ENCODE measurements at regions not wholly inside any gene's neighbourhood (a gene's known extent, or its start where the extent isn't known, plus 50 kb on each side); places are given as distances from the start of the nearest gene placed in this dataset.

DNA sequence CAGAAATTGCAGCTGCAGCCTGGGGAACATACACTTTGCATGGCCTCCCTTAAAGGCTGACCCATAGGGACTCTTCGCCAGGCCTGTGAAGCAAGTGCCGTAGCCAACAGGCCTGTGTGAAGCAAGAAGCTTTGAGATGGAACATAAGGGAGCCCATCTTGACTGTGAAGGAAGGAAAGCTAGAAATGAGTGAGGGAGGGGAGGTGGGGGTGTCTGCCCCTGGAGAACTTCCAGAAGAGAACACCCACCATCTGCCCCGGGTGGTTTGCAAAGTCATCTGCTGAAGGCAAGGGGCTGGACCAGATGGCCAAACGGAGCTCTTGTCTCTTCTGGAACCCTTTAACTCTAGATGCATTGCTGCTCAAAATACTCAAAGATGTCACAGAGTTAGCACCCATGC lies 103.3 kb upstream of the GRIK3 start:
- no peak for DNase-seq (ENCODE audit: extremely low read depth, low read depth)
- TF ChIP-seq, protein P1, sequence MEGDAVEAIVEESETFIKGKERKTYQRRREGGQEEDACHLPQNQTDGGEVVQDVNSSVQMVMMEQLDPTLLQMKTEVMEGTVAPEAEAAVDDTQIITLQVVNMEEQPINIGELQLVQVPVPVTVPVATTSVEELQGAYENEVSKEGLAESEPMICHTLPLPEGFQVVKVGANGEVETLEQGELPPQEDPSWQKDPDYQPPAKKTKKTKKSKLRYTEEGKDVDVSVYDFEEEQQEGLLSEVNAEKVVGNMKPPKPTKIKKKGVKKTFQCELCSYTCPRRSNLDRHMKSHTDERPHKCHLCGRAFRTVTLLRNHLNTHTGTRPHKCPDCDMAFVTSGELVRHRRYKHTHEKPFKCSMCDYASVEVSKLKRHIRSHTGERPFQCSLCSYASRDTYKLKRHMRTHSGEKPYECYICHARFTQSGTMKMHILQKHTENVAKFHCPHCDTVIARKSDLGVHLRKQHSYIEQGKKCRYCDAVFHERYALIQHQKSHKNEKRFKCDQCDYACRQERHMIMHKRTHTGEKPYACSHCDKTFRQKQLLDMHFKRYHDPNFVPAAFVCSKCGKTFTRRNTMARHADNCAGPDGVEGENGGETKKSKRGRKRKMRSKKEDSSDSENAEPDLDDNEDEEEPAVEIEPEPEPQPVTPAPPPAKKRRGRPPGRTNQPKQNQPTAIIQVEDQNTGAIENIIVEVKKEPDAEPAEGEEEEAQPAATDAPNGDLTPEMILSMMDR (IDR thresholded peaks at IDR 0.05; ENCODE audit: low read depth, low read length) = no peak

DNA sequence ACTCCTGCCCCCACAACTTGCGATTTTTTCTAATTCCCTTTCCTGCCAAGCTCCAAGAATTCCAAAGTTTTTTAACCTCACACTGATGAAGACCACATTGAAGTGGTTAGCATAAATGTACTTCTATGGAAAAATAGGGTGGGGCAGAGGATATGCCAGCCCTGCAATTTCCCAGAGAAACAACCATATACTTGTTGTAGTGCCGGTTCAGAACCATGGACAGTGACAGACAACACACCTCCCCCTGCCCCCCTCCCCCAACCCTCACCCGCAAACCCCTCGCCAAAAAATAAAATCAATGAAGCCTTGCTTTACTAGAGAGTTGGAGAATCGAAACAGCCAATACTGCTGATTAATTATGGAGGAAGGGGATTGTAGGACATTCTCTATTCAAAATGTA lies 109.5 kb upstream of the GRIK3 start:
- no peak for DNase-seq (ENCODE audit: extremely low read depth, low read depth)
- TF ChIP-seq, protein P1 (IDR thresholded peaks at IDR 0.05; ENCODE audit: low read depth, low read length) = no peak

GRCh38 chr1:37146071-37146470 lies 111.8 kb upstream of the GRIK3 start:
- TF ChIP-seq, protein P1 (IDR thresholded peaks at IDR 0.05; ENCODE audit: low read depth, low read length) = no peak
- DNase-seq (ENCODE audit: extremely low read depth, low read depth) = no peak

GRCh38 chr1:37147392-37147831 lies 113.1 kb upstream of the GRIK3 start:
- TF ChIP-seq, protein P1 (IDR thresholded peaks at IDR 0.05; ENCODE audit: low read depth, low read length) = no peak
- DNase-seq (ENCODE audit: extremely low read depth, low read depth) = no peak

GRCh38 chr1:37147906-37148305 lies 113.6 kb upstream of the GRIK3 start:
- TF ChIP-seq, protein P1 (IDR thresholded peaks at IDR 0.05; ENCODE audit: low read depth, low read length) = no peak
- no peak for DNase-seq (ENCODE audit: extremely low read depth, low read depth)

DNA sequence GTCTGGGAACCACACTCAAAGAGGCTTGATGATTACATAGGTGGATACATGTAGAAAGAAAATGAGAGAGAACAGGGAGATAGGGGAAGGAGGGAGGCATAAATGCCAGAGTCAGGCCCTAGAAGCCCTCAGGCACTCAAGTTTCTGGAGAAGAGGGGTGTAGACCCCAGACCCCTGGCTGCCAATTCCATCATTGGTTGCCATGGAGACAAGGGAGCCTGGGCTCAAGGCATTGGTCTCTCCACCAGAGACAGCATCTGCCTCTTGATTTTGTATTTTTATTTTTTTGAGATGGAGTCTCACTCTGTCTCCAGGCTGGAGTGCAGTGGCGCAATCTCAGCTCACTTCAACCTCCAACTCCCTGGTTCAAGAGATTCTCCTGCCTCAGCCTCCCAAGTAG lies 114.3 kb upstream of the GRIK3 start:
- TF ChIP-seq, protein P1 (IDR thresholded peaks at IDR 0.05; ENCODE audit: low read depth, low read length) = no peak
- no peak for DNase-seq (ENCODE audit: extremely low read depth, low read depth)

DNA sequence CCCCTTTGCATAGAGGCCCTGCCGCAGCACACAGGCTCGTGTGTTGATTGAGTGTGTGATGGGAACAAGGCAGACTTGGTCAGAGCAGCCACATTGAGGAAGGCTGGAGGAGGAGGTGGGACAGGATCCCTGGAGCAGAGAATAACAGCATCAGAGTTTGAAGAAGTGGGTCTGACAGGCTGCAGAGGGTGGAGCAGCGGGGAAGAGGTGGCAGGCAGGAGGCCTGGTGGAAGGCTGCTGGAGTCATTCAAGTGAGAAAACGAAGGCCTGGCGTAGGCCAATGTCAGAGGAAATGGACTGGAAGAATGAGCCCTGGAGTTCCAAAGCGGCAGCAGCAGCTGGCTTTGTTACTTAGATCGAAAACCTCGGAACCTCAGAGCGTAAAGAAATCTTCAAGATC lies 115.0 kb upstream of the GRIK3 start:
- DNase-seq (ENCODE audit: extremely low read depth, low read depth) = no peak
- TF ChIP-seq, protein P1 (IDR thresholded peaks at IDR 0.05; ENCODE audit: low read depth, low read length) = no peak
